ENCODE measurements at regions not wholly inside any gene's neighbourhood (a gene's known extent, or its start where the extent isn't known, plus 50 kb on each side); places are given as distances from the start of the nearest gene placed in this dataset.

DNA sequence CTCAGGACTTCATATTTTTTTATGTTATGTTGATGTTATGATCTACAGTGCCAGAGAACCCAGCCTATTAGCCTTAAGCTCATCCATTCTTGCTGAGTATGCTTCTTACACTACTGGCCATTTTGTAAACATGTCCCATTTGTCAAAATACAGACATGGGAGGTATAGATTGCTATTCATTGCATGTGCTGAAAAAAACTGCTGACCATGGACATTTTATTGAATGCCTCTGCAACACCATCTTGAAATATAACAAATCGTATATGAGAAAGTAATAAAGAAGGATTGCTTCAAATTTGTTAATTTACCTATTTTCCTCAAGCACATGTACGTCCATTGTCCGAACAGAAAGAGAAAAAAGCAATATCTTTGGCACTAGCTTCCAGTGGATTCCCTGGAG, 91.5 kb upstream of the FAM47A start:
- no peak overlapping the region for H3K4me3 ChIP-seq (ENCODE audit: low read length)
- H3K27ac Mint-ChIP-seq = no peak overlapping the region

DNA sequence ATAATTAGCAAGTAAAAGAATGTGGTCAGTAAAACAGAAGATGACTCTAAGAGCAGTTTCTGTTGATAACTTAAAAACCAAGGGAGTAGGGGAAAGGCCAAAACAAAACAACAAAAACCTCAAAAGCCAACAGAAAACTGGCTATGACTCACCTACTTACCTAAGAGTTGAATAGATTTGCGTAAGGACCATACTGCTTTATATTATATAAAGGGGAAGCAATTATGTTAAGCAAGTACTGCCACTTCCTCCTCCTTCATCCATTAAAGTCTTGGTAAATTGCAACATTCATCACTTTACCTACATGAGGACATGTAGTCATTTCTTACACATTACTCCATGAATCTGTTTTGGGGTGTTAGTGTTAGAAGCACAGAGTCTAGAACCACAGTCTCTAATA, 85.9 kb upstream of the FAM47A start:
- DNase-seq = no peak
- Histone ChIP-seq H3K4me1 (ENCODE audit: control insufficient read depth, insufficient read depth, low read length) (no peaks in the 10 kb centered on the region), H3K27ac (ENCODE audit: low read depth, low read length) (no peak overlapping the region), H3K36me3 (ENCODE audit: control insufficient read depth, insufficient read depth, low read length) (no peaks in the 10 kb centered on the region), H3K9me3 (ENCODE audit: control insufficient read depth, low read length) (no peaks in the 10 kb centered on the region), H3K4me3 (ENCODE audit: low read length) (no peak overlapping the region), H3K27me3 (ENCODE audit: control insufficient read depth, insufficient read depth, low read length, poor library complexity, severe bottlenecking) (no peaks in the 10 kb centered on the region), H3K9ac (ENCODE audit: extremely low read depth, low read length, poor library complexity, severe bottlenecking) (no peak overlapping the region)
- TF ChIP-seq, protein P1, sequence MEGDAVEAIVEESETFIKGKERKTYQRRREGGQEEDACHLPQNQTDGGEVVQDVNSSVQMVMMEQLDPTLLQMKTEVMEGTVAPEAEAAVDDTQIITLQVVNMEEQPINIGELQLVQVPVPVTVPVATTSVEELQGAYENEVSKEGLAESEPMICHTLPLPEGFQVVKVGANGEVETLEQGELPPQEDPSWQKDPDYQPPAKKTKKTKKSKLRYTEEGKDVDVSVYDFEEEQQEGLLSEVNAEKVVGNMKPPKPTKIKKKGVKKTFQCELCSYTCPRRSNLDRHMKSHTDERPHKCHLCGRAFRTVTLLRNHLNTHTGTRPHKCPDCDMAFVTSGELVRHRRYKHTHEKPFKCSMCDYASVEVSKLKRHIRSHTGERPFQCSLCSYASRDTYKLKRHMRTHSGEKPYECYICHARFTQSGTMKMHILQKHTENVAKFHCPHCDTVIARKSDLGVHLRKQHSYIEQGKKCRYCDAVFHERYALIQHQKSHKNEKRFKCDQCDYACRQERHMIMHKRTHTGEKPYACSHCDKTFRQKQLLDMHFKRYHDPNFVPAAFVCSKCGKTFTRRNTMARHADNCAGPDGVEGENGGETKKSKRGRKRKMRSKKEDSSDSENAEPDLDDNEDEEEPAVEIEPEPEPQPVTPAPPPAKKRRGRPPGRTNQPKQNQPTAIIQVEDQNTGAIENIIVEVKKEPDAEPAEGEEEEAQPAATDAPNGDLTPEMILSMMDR (conservative IDR thresholded peaks at IDR 0.05) = no peak
- Mint-ChIP-seq H3K4me1 (no peaks in the 10 kb centered on the region), H3K36me3 (ENCODE audit: low read depth) (no peaks in the 10 kb centered on the region), H3K9me3 (peaks cover 8% of the 10 kb centered on the region), H3K27ac (no peak overlapping the region), H3K4me3 (no peak overlapping the region), H3K27me3 (ENCODE audit: insufficient read depth) (no peaks in the 10 kb centered on the region)
- WGBS, 2 experiments (ENCODE audit: insufficient coverage in 1 of 2, insufficient read length in 1 of 2) = no CpG with 5 or more reads among the region's 1 CpG

More for the DNA sequence above, 91.5 kb upstream of the FAM47A start:
- H3K36me3 ChIP-seq (ENCODE audit: control insufficient read depth, insufficient read depth, low read length) = no peaks in the 10 kb centered on the region
- no peaks in the 10 kb centered on the region for H3K4me1 ChIP-seq (ENCODE audit: control insufficient read depth, insufficient read depth, low read length)
- Mint-ChIP-seq H3K27me3 (ENCODE audit: insufficient read depth) (no peaks in the 10 kb centered on the region), H3K36me3 (ENCODE audit: low read depth) (peaks cover 6% of the 10 kb centered on the region), H3K4me1 (peaks cover 1% of the 10 kb centered on the region), H3K9me3 (peaks cover 25% of the 10 kb centered on the region), H3K4me3 (no peak overlapping the region)
- H3K9ac ChIP-seq (ENCODE audit: extremely low read depth, low read length, poor library complexity, severe bottlenecking) = no peak overlapping the region
- 60 to 100% methylated on average over 1 to 3 of the region's 3 CpGs for WGBS, 2 experiments (ENCODE audit: insufficient coverage in 1 of 2, insufficient read length in 1 of 2)
- DNase-seq = no peak
- no peaks in the 10 kb centered on the region for H3K9me3 ChIP-seq (ENCODE audit: control insufficient read depth, low read length)
- H3K27me3 ChIP-seq (ENCODE audit: control insufficient read depth, insufficient read depth, low read length, poor library complexity, severe bottlenecking) = no peaks in the 10 kb centered on the region
- no peak overlapping the region for H3K27ac ChIP-seq (ENCODE audit: low read depth, low read length)
- TF ChIP-seq, protein P1 (conservative IDR thresholded peaks at IDR 0.05) = no peak

DNA sequence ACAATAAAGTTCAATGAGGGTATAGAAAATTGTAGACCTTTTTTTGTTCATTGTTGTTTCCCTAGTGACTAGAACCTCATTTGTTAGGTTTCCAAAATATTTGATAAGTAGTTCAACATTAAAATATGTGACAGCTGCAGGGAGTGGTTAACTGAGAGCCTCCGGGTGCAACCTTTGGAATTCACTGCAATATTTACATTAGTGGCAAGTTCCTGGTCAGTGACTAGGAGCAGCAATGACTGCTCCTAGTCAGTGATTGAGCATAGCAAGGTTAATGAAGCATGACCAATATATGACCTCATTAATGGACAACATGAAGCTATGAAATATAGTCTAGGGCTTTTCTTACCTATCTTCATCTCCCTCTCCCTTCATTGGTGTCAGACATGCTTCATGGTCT, 65.8 kb upstream of the FAM47A start:
- no peak overlapping the region for H3K4me3 ChIP-seq (ENCODE audit: low read length)

More for the DNA sequence above, 65.8 kb upstream of the FAM47A start:
- TF ChIP-seq, protein P1 (conservative IDR thresholded peaks at IDR 0.05) = no peak
- H3K9ac ChIP-seq (ENCODE audit: extremely low read depth, low read length, poor library complexity, severe bottlenecking) = no peak overlapping the region
- DNase-seq = no peak
- Mint-ChIP-seq H3K4me3 (no peak overlapping the region), H3K27ac (no peak overlapping the region), H3K9me3 (no peaks in the 10 kb centered on the region), H3K4me1 (no peaks in the 10 kb centered on the region), H3K36me3 (ENCODE audit: low read depth) (no peaks in the 10 kb centered on the region), H3K27me3 (ENCODE audit: insufficient read depth) (no peaks in the 10 kb centered on the region)
- 88 to 89% methylated on average over 1 of the region's 1 CpG for WGBS, 2 experiments (ENCODE audit: insufficient coverage in 1 of 2, insufficient read length in 1 of 2)
- H3K27ac ChIP-seq (ENCODE audit: low read depth, low read length) = no peak overlapping the region
- H3K9me3 ChIP-seq (ENCODE audit: control insufficient read depth, low read length) = no peaks in the 10 kb centered on the region
- H3K4me1 ChIP-seq (ENCODE audit: control insufficient read depth, insufficient read depth, low read length) = no peaks in the 10 kb centered on the region
- no peaks in the 10 kb centered on the region for H3K27me3 ChIP-seq (ENCODE audit: control insufficient read depth, insufficient read depth, low read length, poor library complexity, severe bottlenecking)
- H3K36me3 ChIP-seq (ENCODE audit: control insufficient read depth, insufficient read depth, low read length) = no peaks in the 10 kb centered on the region
